ENCODE measurements at regions not wholly inside any gene's neighbourhood (a gene's known extent, or its start where the extent isn't known, plus 50 kb on each side); places are given as distances from the start of the nearest gene placed in this dataset.

GRCh38 chr4:146053891-146054290, 115.3 kb upstream of the ZNF827 start:
- no peak for TF ChIP-seq YY1 (IDR thresholded peaks at IDR 0.05; ENCODE audit: insufficient read depth, insufficient read length)
- TF ChIP-seq SUZ12 (IDR thresholded peaks at IDR 0.05; ENCODE audit: extremely low read depth, insufficient read depth, insufficient read length): no peak
- no peak for TF ChIP-seq ZNF274 (IDR thresholded peaks at IDR 0.05; ENCODE audit: low read depth, low read length)

Measured in NT2/D1 (cell line).